Testis (tissue), 2 donors: ENCODE measurements at regions not wholly inside any gene's neighbourhood (a gene's known extent, or its start where the extent isn't known, plus 50 kb on each side); places are given as distances from the start of the nearest gene placed in this dataset.
"Not testable (repeated sequence)": the region's sequence is repeated elsewhere in the genome, so short reads cannot be mapped to it uniquely, and the experiment has no call there.

ENCODE experiments used
- DNase-seq: peaks from one replicate; pipeline ENCODE4 v3.0.0-alpha.2; 2019
- H3K27ac ChIP-seq, 2 donors: fragments of 200-600 bp; sonication (generic); one replicate each; pipeline ENCODE4 v1.5.1; 2019
- H3K27me3 ChIP-seq: fragments of 200-600 bp; sonication (generic); one replicate; pipeline ENCODE4 v1.5.1; 2019
- H3K36me3 ChIP-seq: fragments of 200-600 bp; sonication (generic); one replicate; pipeline ENCODE4 v1.5.1; 2017; ENCODE audit warnings: low read depth; ENCODE audit errors: missing control alignments
- H3K4me1 ChIP-seq: fragments of 200-600 bp; sonication (generic); one replicate; pipeline ENCODE4 v1.5.1; 2019
- H3K4me3 ChIP-seq, 2 donors: fragments of 200-600 bp; sonication (generic); one replicate each; pipeline ENCODE4 v1.5.1; 2017 to 2019
- H3K9me3 ChIP-seq: fragments of 200-600 bp; sonication (generic); one replicate; pipeline ENCODE4 v1.5.1; 2017
- POLR2A ChIP-seq: fragments of 450-650 bp; IDR thresholded peaks from one replicate; pipeline ENCODE4 v1.6.1; 2017; ENCODE audit warnings: antibody characterized with exemption, mild to moderate bottlenecking, moderate library complexity
- WGBS, 2 donors: methylation state at CpG; one replicate each; pipeline ENCODE4 v1.1.5; 2018; 5-methylcytosine and 5-hydroxymethylcytosine counted together
- intact Hi-C: fragments of 100-400 bp; cut with DNase I; formaldehyde crosslinking; loops from one replicate; pipeline ENCODE4 v1.15.1; 2023; ENCODE audit warnings: low total_unique reads
- TF ChIP-seq, protein P1 (sequence below), 3 experiments: fragments of 450-650 bp in 2 of 3; fragments of 200-600 bp in 1 of 3; sonication (generic) in 1 of 3; IDR thresholded peaks; one replicate each; pipeline ENCODE4 v1.5.1; 2016 to 2019; ENCODE audit warnings: antibody characterized with exemption in 3 of 3, mild to moderate bottlenecking in 2 of 3, moderate library complexity in 1 of 3

DNA sequence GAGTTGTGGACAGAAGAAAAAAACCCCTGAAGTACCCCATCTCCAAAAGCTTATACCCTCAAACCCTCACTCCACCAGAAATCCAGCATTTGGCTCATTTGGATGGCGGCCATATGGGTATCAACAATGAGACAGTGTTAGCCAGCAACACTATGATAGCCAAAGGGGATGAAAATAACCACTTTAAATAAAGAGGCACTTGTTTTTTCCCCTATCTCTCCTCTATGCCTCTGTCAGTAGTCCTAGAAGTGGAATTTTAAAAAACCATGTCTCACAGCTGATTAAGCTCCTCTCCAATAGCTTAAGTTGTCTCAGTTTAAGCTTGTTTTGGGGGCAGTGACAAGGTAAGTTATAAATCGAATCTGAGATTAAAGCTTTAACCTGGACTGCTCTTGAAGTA, 124.0 kb downstream of the MOSPD2 start:
- intact Hi-C loops: no loop called here
- Histone ChIP-seq H3K27ac (no peak overlapping the region), H3K36me3 (no peaks in the 10 kb centered on the region), H3K4me3 (no peak overlapping the region), H3K9me3 (no peaks in the 10 kb centered on the region), H3K4me1 (no peaks in the 10 kb centered on the region), H3K27me3 (no peaks in the 10 kb centered on the region)
- TF ChIP-seq POLR2A: no peak
- TF ChIP-seq, protein P1, sequence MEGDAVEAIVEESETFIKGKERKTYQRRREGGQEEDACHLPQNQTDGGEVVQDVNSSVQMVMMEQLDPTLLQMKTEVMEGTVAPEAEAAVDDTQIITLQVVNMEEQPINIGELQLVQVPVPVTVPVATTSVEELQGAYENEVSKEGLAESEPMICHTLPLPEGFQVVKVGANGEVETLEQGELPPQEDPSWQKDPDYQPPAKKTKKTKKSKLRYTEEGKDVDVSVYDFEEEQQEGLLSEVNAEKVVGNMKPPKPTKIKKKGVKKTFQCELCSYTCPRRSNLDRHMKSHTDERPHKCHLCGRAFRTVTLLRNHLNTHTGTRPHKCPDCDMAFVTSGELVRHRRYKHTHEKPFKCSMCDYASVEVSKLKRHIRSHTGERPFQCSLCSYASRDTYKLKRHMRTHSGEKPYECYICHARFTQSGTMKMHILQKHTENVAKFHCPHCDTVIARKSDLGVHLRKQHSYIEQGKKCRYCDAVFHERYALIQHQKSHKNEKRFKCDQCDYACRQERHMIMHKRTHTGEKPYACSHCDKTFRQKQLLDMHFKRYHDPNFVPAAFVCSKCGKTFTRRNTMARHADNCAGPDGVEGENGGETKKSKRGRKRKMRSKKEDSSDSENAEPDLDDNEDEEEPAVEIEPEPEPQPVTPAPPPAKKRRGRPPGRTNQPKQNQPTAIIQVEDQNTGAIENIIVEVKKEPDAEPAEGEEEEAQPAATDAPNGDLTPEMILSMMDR (IDR thresholded peaks at IDR 0.05): no peak
- 69 to 80% methylated on average over 2 of the region's 2 CpGs for WGBS, 2 donors
- no peak for DNase-seq

DNA sequence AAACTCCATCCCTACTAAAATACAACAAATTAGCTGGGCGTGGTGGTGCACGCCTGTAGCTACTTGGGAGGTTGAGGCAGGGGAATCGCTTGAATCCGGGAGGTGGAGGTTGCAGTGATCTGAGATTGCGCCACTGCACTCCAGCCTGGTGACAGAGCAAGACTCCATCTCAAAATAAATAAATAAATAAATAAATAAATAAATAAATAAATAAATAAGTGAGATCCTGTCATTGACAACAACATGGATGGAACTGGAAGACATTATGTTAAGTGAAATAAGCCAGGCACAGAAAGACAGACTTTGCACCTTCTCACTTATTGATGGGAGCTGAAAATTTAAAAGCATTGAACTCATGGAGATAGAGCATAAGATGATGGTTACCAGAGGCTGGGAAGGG, 111.2 kb downstream of the MOSPD2 start:
- H3K27me3 ChIP-seq, DNase-seq, H3K27ac ChIP-seq, H3K36me3 ChIP-seq, H3K4me3 ChIP-seq, H3K4me1 ChIP-seq, intact Hi-C loops, H3K9me3 ChIP-seq: not testable (repeated sequence)
- 97 to 100% methylated on average over 5 of the region's 5 CpGs for WGBS, 2 donors
